CD4-positive, alpha-beta T cell (primary cell): ENCODE measurements at regions not wholly inside any gene's neighbourhood (a gene's known extent, or its start where the extent isn't known, plus 50 kb on each side); places are given as distances from the start of the nearest gene placed in this dataset.

Experiments used
- ATAC-seq: fragments of 200-7000 bp; cut with Tn5 transposase; one replicate; pipeline ENCODE4 v1.10.0; 2022; ENCODE audit warnings: mild to moderate bottlenecking; ENCODE audit not compliant: poor library complexity
- CTCF ChIA-PET: fragments of 350-600 bp; sonication (Branson Sonifier 250); formaldehyde crosslinking; loops from one replicate; lab custom pipeline; 2021; ENCODE audit warnings: antibody characterized with exemption, inconsistent platforms; lab: Charles Lee
- POLR2A ChIA-PET: fragments of 350-600 bp; sonication (Branson Sonifier 250); formaldehyde crosslinking; loops from one replicate; lab custom pipeline; 2021; ENCODE audit warnings: antibody characterized with exemption, inconsistent platforms; lab: Charles Lee
- DNase-seq, 14 experiments: peaks; one replicate each; pipeline ENCODE4 v3.0.0-alpha.2; 2013 to 2020; ENCODE audit warnings: mixed read lengths in 2 of 14
- H3K27ac ChIP-seq, 2 donors: one replicate each; pipeline versions ENCODE4 v1.5.1 to v1.7.0; 2013; ENCODE audit warnings: low read length in 2 of 2, low read depth in 1 of 2, mild to moderate bottlenecking in 1 of 2
- H3K27me3 ChIP-seq, 2 experiments: 1 replicate in 1 of 2; 2 replicates in 1 of 2; pipeline versions ENCODE4 v1.6.1 to v1.7.0; 2013; ENCODE audit warnings: low read length in 2 of 2, control low read depth in 1 of 2, mild to moderate bottlenecking in 1 of 2, moderate library complexity in 1 of 2; ENCODE audit not compliant: insufficient read depth in 2 of 2, control insufficient read depth in 1 of 2
- H3K36me3 ChIP-seq: one replicate; pipeline ENCODE4 v1.6.1; 2013; ENCODE audit warnings: low read length, control low read depth; ENCODE audit not compliant: insufficient read depth
- H3K4me1 ChIP-seq: one replicate; pipeline ENCODE4 v1.6.1; 2013; ENCODE audit warnings: low read length, control low read depth; ENCODE audit not compliant: insufficient read depth
- H3K4me3 ChIP-seq: one replicate; pipeline ENCODE4 v1.5.1; 2013; ENCODE audit warnings: mild to moderate bottlenecking, low read length, moderate library complexity
- H3K9me3 ChIP-seq, 2 experiments: 1 replicate in 1 of 2; 2 replicates in 1 of 2; pipeline versions ENCODE4 v1.6.1 to v1.7.0; 2013; ENCODE audit warnings: low read length in 2 of 2, mild to moderate bottlenecking in 2 of 2, control low read depth in 1 of 2, moderate library complexity in 1 of 2; ENCODE audit not compliant: control insufficient read depth in 1 of 2, insufficient read depth in 1 of 2
- H3K27ac Mint-ChIP-seq: one replicate; pipeline ENCODE4 v1.8.0; 2020; ENCODE audit warnings: mixed read lengths
- H3K27me3 Mint-ChIP-seq: one replicate; pipeline ENCODE4 v1.8.0; 2021; ENCODE audit warnings: mixed read lengths
- H3K36me3 Mint-ChIP-seq: one replicate; pipeline ENCODE4 v1.8.0; 2021; ENCODE audit warnings: low read depth, mixed read lengths
- H3K4me1 Mint-ChIP-seq: one replicate; pipeline ENCODE4 v1.8.0; 2021; ENCODE audit warnings: low read depth, mixed read lengths
- H3K4me3 Mint-ChIP-seq: one replicate; pipeline ENCODE4 v1.8.0; 2020; ENCODE audit warnings: mild to moderate bottlenecking, mixed read lengths
- H3K9me3 Mint-ChIP-seq: one replicate; pipeline ENCODE4 v1.8.0; 2020; ENCODE audit warnings: mixed read lengths
- intact Hi-C, 2 experiments: fragments of 100-400 bp; cut with DNase I in 1 of 2; cut with micrococcal nuclease in 1 of 2; formaldehyde crosslinking; loops; one replicate each; pipeline versions ENCODE4 v1.15.1 to v1.9.0; 2023 to 2025; cut with DNase I, micrococcal nuclease
- TF ChIP-seq, protein P1 (sequence below): fragments of 200-600 bp; IDR thresholded peaks from one replicate; pipeline ENCODE4 v1.8.0; 2022; ENCODE audit warnings: antibody characterized with exemption, mild to moderate bottlenecking

DNA sequence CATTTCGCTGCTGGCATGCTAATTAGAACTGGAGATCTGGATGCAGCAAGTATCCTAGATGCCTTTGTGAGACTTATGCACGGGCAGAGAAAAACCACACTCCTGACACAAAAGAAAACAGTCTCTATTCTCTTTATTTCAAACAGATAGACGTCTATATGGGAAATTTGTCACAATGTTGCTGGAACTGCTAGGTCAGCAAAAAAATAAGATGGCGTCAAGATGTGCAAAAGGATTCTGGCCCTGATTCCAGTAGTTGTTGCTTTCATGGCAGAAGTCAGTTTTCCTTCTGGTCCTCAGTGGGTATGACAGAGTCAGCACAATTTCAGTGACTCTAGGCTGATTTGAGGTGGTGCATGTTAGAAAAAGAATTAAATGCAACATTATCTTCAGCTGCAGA lies 1068.0 kb downstream of the SLITRK5 start:
- no peaks in the 10 kb centered on the region for H3K9me3 ChIP-seq
- H3K4me3 ChIP-seq, result no peak overlapping the region
- Mint-ChIP-seq H3K36me3 (no peaks in the 10 kb centered on the region), H3K4me1 (no peaks in the 10 kb centered on the region), H3K4me3 (no peak overlapping the region), H3K9me3 (no peaks in the 10 kb centered on the region), H3K27ac (no peak overlapping the region), H3K27me3 (no peaks in the 10 kb centered on the region)
- TF ChIP-seq, protein P1, sequence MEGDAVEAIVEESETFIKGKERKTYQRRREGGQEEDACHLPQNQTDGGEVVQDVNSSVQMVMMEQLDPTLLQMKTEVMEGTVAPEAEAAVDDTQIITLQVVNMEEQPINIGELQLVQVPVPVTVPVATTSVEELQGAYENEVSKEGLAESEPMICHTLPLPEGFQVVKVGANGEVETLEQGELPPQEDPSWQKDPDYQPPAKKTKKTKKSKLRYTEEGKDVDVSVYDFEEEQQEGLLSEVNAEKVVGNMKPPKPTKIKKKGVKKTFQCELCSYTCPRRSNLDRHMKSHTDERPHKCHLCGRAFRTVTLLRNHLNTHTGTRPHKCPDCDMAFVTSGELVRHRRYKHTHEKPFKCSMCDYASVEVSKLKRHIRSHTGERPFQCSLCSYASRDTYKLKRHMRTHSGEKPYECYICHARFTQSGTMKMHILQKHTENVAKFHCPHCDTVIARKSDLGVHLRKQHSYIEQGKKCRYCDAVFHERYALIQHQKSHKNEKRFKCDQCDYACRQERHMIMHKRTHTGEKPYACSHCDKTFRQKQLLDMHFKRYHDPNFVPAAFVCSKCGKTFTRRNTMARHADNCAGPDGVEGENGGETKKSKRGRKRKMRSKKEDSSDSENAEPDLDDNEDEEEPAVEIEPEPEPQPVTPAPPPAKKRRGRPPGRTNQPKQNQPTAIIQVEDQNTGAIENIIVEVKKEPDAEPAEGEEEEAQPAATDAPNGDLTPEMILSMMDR, result no peak
- no peaks in the 10 kb centered on the region for H3K36me3 ChIP-seq
- no peaks in the 10 kb centered on the region for H3K4me1 ChIP-seq
- DNase-seq, result no peak
- no peak for ATAC-seq
- H3K27ac ChIP-seq, result no peak overlapping the region
- POLR2A ChIA-PET, result no interaction called here
- CTCF ChIA-PET, result no interaction called here
- H3K27me3 ChIP-seq, result no peaks in the 10 kb centered on the region
- intact Hi-C loops, result no loop called here

DNA sequence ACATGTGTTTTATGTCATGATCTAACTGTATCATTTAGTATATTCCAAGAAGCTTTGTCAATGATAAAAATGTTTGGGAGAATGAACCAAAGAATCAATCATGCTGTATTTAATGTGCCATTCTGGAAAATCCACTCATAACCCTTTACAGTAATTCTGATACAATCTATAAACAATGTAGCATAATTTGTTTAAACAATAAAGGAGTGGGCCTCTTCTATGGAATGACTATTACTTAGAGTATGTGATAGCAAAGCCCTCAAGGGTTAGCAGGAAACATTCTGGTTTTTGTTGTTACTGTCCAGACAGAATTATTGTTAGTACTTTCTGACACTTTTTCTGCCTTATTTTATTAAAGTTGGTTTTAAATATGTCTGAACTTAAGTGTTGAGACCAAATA lies 1073.1 kb downstream of the SLITRK5 start:
- Mint-ChIP-seq H3K27ac (no peak overlapping the region), H3K9me3 (no peaks in the 10 kb centered on the region), H3K4me3 (no peak overlapping the region), H3K27me3 (no peaks in the 10 kb centered on the region), H3K4me1 (no peaks in the 10 kb centered on the region), H3K36me3 (no peaks in the 10 kb centered on the region)
- ATAC-seq (no peak), DNase-seq (no peak)
- TF ChIP-seq, protein P1, result no peak
- no peaks in the 10 kb centered on the region for H3K27me3 ChIP-seq
- H3K27ac ChIP-seq, result no peak overlapping the region
- ChIA-PET POLR2A (no interaction called here), CTCF (no interaction called here)
- H3K9me3 ChIP-seq, result peaks cover 0 to 4% of the 10 kb centered on the region in 2 experiments
- no peak overlapping the region for H3K4me3 ChIP-seq
- no peaks in the 10 kb centered on the region for H3K4me1 ChIP-seq
- intact Hi-C loops, result no loop called here
- H3K36me3 ChIP-seq, result no peaks in the 10 kb centered on the region

DNA sequence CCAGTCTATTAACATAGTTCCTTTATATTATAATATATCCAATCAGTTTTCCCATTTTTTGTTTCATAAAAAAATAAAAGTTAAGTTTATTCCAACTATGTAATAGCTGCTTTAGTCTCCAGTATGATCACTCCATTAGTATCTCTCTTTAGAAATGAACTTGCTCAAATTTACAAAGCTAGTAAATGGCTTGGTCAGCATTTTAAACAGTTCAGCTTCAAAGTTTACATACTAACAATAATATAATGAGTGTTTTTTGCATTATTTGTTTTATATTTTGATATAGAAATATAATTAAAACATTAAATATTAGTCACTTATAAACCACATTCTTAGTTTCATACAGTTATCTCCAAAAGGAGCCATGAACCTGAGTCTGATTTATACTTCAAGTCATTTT lies 1073.8 kb downstream of the SLITRK5 start:
- no peak for DNase-seq
- H3K9me3 ChIP-seq, result peaks cover 0 to 4% of the 10 kb centered on the region in 2 experiments
- no peak overlapping the region for H3K27ac ChIP-seq
- H3K4me3 ChIP-seq, result no peak overlapping the region
- Mint-ChIP-seq H3K36me3 (no peaks in the 10 kb centered on the region), H3K9me3 (no peaks in the 10 kb centered on the region), H3K27me3 (no peaks in the 10 kb centered on the region), H3K27ac (no peak overlapping the region), H3K4me1 (no peaks in the 10 kb centered on the region), H3K4me3 (no peak overlapping the region)
- TF ChIP-seq, protein P1, result no peak
- ChIA-PET CTCF (no interaction called here), POLR2A (no interaction called here)
- no peak for ATAC-seq
- H3K36me3 ChIP-seq, result no peaks in the 10 kb centered on the region
- no peaks in the 10 kb centered on the region for H3K27me3 ChIP-seq
- no peaks in the 10 kb centered on the region for H3K4me1 ChIP-seq
- intact Hi-C loops, result no loop called here
